GM21515 (cell line): ENCODE measurements at regions not wholly inside any gene's neighbourhood (a gene's known extent, or its start where the extent isn't known, plus 50 kb on each side); places are given as distances from the start of the nearest gene placed in this dataset.

Experiments used
- ATAC-seq: cut with Tn5 transposase; IDR thresholded peaks from one replicate; pipeline ENCODE4 v1.9.1; 2021; ENCODE audit not compliant: unreplicated experiment

DNA sequence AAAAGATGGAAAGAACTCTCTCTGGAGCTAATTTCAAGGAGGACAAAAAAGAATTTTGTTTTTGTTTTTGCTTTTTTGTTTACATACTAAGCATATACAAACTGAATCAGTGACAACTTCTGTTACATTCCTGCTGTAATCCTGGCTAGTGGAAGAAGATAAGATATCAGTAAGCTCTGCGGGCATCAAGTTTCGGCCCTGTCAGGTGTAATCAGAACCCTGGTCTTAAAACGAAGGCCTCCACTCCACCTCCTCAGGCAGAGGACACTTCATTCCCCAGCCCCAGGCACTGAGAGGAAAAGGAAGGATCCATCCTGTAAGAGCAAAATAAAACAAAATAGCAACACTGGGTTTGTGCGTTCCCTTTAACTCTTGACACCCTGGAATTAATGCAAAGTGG, 88.9 kb upstream of the ARHGAP29 start:
- no peak for ATAC-seq

GRCh38 chr1:94325377-94326302, 88.3 kb upstream of the ARHGAP29 start:
- ATAC-seq = no peak

- ATAC-seq = no peak
These were observed 86.8 kb upstream of the ARHGAP29 start for GRCh38 chr1:94324178-94324544.

DNA sequence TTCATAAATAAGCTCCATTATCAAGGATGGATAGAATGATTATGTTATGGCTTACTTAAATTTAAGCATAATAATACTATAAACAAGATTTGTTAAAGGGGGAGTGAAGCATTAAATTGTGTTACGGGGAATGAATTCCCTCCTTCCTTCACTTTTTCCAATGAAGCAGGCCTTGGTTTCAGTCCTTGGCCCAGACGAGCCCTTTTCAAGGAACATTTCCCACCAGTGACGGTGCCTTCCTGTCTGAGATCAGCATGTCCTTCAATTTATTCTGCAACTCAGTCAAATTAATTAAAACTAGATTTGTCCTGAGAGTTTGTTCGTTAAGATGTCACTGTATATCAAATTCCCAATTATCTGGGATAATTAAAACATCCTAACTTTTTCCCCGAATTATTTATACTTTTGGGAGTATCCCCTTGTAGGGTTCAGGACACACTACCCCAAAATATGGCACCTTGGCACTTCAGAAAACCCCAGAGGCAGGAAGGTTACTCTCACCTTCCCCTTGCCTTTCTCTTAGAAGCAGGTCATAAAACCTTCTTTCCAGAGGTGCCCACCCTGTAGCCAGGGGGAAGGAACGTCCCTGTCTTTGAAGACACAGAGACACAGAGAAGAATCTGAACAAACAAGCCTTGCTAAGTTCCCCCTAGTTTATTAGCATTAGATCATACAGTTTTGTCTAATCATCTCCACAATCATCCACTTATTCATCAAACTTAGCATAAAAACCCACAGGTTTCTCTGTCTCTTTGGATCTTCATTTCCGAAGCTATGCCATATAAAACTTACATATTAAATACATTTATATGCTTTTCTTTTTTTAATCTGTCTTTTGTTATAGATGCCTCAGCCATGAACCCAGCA, 86.2 kb upstream of the ARHGAP29 start:
- ATAC-seq = no peak

DNA sequence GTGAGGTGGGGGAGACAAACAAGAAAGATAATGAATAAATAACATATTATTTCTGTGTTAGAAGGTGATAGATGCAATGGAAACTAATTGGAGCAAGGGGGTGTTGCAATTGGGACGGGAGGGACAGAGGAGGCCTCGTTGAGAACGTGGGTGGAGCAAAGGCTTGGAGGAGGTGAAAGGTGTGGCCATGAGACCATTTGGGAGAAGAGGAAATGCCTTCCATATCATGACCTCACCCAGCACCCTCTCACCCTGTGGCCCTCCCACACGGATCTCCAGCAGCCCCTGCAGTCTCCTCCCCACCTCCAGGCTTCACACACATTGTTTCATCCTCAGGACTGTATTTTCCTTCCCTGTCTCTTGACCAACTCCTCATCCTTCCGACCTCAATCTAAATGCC, 85.3 kb upstream of the ARHGAP29 start:
- ATAC-seq = no peak

- no peak for ATAC-seq
These were observed 84.3 kb upstream of the ARHGAP29 start for GRCh38 chr1:94321662-94322061.

DNA sequence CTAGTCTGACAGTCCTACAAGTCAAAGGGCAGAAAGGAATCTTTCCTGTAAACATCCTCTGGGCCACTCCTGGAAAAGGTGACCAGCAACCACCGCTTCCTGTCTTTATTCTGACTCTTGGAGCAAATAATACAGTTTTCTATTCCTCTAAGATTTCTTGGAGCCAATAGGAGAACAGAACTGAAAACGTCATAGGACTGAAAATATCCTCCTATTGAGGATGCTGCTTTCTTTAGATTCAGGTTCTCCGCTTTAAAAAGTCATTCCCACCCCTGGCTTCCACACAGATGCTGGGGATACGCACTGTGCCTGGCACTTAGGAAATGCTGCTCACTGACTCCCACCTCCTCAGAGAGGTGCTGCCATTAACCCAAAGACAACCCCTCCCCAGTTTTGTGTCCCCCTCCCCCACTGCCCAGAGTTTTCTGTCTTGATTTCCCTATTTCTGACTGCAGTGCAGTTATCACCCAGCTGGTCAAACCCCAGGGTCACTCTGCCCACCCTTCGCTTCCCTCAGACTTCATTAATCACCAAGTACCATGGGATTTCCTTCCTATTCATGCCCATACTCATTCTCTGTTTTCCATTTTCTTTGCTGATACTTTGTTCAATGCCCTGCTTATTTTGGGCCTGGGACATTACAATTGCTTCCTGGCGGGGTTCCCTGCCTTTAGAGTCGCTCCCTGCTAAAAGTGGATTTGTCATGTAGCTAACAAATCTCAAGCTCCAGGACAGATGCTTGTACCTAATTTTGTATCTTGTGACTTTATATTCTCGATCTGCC, 82.1 kb upstream of the ARHGAP29 start:
- no peak for ATAC-seq

- ATAC-seq = no peak
These were observed 81.2 kb upstream of the ARHGAP29 start for GRCh38 chr1:94318505-94319030.

GRCh38 chr1:94317790-94318188, 80.4 kb upstream of the ARHGAP29 start:
- ATAC-seq = no peak

DNA sequence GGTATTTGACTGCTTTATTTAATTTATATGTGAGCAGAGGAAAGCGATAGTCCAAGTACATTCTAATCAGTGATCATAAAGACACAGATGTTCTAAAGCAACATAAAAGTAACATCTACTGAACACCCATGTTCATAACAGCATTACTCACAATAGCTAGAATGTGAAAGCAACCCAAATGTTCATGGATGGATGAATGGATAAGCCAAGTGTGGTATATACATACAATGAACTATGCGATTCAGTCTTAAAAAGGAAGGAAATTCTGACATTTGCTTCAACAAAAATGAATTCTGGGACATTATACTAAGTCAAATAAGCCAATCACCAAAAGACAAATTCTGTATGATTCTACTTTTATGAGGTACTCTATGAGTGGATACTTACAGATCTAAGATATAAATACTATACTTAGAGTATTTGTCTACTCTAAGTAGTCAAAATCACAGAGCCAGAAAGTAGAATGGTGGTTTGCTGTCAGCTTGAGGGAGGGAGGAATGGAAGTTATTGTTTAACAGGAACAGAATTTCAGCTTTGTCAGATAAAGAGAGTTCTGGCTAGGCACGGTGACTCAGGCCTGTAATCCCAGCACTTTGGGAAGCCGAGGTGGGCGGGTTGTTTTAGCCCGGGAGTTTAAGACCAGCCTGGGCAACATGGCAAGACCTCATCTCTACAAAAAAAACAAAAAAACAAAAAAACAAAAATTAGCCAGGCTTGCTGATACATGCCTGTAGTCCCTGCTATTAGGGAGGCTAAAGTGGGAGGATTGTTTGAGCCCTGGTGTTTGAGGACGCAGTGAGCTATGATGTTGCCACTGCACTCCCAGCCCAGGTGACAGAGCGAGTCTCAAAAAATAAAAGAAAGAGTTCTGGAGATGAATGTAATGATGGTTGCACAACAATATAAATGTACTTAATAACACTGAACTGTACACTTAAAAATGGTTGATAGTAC, 79.7 kb upstream of the ARHGAP29 start:
- ATAC-seq = no peak

DNA sequence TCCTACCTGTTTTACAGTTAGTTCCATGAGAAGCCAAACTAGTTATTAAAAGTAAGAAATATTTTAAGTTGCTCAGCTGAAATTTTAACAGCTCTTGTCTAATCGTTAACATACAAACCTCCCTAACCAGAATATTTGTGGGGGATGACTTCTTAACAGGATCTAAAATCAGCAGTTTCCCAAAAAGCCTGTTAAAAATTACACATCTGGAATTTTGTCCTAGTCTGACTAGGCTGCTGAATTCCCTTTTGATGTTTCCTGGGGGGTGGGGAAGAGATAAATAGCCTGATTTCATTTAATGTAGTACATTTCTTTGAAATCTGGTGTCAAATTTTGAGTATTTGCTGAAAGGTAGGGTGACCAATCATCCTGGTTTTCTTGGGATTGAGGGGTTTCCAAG, 78.8 kb upstream of the ARHGAP29 start:
- ATAC-seq = no peak

DNA sequence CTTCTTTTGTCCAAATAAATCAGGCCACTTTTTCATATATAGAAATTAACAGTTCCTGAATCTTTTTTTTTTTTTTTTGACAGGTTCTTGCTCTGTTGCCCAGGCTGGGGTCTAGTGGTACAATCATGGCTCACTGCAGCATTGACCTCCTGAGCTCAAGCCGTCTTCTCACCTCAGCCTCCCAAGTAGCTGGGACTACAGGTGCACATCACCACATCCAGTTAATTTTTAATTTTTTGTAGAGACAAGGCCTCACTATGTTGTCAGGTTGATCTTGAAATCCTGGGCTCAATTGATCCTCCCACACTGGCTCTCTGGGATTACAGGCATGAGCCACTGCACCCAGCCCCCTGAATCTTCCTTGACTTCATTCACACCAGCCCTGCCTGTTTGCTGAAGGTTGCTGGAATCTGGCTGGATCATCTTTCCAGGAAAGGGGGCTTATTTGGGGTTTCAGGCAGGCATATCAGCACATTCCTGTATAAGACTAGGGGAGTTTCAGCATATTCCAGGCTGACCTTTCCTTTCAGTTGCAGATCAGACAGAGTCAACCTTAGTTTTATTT, 78.2 kb upstream of the ARHGAP29 start:
- no peak for ATAC-seq

- no peak for ATAC-seq
These were observed 77.0 kb upstream of the ARHGAP29 start for GRCh38 chr1:94314222-94314858.

DNA sequence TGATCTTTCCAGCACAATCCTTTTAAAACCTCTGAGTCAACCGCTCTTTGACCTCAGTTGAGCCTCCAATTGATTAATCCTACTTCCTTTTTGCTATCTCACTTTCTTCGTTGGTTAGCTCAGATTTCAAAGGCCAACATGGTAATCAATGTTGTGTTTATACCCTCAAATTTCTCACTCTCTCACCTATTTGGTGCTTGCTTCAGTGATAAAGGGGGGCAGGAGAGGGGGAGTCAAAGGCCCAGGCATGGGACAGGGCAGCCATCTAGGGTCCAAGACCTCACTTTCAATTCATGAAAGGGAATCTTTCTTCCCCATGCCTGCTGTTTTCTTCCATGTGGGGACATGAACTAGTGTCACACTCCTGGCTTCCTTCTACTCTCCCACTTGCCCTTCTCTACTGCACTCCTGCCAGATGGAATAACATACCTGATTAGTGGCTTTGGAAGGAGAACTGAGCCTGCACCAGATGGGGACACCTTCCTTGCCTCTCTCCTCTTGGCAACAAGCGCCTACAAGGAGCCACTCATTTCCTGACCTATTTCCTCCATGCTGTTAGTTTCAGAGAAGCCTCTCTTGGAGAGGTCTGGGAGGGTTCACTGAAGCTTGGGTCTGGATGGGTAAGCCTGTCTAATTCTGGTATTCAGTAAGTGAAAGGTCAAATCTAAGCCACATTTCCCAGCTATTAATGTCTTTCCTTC, 73.3 kb upstream of the ARHGAP29 start:
- no peak for ATAC-seq

DNA sequence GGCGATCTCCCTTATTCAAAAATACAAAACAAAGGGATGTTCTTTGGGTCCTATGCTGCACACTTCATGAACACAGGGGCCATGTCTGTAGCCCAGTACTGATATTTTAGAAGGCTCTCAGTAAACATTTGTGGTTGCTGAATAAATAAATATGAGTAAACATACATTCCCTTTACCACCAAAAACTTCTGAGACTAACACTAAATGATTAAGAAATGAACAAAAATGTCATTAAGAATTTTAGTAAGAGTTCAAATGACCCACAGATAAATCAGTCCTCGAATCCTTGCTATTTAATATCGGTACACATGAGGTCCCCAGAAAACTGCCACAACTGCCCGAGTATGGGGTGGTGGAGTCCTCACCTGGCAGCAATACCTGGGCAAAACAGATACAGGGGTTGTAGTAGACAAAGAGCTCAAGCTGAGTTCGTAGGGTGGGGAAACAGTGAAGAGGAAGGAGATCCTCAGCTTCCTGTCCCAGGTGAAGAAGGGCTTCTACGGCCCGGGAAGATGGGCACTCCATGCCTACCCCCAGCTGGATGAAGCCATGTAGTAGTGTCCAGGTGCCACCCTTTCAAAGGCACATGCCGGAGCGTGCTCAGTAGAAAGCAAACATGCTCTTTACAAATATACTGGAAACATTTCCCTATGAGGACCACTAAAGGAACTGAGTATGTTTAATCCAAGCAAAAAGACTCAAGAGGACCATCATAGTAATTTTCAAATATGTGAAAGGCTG, 72.6 kb upstream of the ARHGAP29 start:
- ATAC-seq = no peak

DNA sequence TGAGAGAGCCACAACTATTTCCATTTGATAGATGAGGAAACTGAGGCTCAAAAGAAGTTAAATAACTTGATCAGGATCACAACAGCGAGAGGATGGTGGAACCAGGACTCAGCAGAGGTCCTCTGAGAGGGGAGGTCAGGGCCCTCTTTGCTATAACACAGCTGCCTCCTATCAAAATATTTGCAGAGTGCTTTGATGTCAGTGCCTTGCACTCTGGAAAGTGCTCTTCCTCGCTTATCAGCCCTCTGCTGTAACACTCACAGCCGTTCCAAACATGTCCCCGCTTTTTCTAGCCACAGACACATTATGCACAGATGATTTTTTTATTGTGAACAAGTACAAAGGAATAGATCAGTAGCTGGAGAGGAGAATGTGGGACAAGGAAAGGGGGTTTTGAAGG, 71.8 kb upstream of the ARHGAP29 start:
- no peak for ATAC-seq

- no peak for ATAC-seq
These were observed 69.1 kb upstream of the ARHGAP29 start for GRCh38 chr1:94306521-94306920.

DNA sequence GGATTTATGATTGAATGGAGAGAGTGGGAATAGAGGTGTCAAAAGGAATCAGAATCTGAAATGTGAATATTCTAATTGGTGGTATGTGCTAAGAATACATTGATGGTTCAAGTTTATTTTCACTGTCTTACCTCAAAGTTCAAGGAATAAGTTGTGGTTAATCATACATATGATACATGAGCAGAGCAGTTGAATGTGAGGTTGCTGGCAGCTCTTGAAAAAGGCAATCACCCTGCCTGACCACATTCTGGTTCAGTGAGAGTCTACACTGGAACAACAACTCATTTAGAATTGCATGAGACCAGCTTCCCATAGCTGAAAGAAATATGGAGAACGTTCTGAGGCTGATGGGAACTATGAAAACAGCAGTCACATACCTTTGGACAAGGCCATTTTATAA, 68.3 kb upstream of the ARHGAP29 start:
- ATAC-seq = no peak
